ENCODE measurements at regions not wholly inside any gene's neighbourhood (a gene's known extent, or its start where the extent isn't known, plus 50 kb on each side); places are given as distances from the start of the nearest gene placed in this dataset.

- TF ChIP-seq CTCF (IDR thresholded peaks at IDR 0.05; ENCODE audit: low read depth, low read length, poor library complexity, severe bottlenecking), result no peak
- no peak for TF ChIP-seq EZH2phosphoT487 (IDR thresholded peaks at IDR 0.05; ENCODE audit: borderline replicate concordance, low read length)
These were observed 451.6 kb downstream of the TYW1 start for GRCh38 chr7:67448271-67448670.

Data from DOHH2 (cell line).